ENCODE measurements at regions not wholly inside any gene's neighbourhood (a gene's known extent, or its start where the extent isn't known, plus 50 kb on each side); places are given as distances from the start of the nearest gene placed in this dataset.
"Not testable (repeated sequence)": the region's sequence is repeated elsewhere in the genome, so short reads cannot be mapped to it uniquely, and the experiment has no call there.

DNA sequence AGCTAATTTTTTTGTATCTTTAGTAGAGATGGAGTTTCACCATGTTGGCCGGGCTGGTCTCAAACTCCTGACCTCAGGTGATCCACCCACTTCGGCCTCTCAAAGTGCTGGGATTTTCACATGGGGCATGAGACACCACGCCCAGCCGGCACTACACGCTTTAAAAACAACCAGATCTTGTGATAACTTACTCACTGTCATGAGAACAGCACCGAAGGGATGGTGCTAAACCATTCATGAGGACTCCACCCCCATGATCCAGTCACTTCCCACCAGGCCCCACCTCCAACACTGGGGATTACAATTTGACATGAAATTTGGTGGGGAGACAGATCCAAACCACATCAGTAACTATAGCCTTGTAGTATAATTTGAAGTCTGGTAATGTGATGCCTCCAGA is 67.4 kb upstream of the ZNF169 start:
- not testable (repeated sequence) for DNase-seq

DNA sequence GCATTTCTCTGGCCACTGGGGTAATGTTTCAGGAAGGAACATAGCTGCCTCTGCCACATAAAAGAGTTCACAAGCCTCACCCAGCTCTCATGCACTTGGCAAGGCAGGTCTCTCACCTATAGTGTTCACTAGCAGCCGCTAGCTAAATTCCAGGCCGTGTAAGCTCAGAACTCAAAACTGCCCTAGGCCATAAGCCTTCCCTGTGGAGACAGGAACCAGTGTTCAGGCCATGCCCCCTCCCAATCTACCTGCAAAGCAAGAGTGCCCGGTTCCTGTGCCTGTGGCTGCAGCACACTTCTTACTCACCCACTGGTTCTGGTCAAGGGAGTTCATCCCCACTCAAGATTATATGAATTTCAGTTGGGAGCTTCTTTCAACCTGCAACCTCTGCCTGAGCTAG is 60.7 kb upstream of the ZNF169 start:
- no peak for DNase-seq

DNA sequence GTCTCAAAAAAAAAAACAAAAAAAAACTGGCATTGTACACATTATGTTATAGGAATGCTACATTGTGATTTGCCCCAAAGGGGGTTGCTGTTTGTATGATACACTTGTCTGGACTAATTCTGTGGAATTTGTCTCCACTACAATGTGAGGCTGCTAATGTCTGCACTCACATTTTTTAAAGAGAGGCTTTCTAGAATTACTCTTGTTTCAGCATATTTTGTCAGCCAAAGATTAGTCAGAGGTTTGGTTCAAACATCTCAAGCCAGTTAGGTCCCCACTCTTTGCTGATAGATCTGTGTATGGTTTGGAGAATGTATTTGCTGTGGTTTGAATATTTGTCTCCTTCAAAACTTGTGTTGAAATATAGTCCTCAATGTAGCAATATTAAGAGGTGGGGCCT is 59.3 kb upstream of the ZNF169 start:
- no peak for DNase-seq

DNA sequence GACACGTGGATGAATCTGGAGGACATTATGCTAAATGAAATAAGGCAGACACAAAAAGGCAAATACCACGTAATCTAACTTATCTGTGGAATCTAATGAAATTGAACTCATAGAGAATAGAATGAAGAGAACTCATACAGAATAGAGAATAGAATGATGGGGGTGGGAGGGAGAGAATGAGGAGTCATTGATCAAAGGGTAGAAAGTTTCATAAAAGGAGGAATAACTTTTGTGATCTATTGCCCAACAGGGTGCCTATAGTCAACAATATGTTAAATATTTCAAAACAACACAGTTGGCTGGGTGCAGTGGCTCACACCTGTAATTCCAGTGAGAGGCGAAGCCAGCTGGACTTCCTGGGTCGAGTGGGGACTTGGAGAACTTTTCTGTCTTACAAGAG is 54.9 kb upstream of the ZNF169 start:
- DNase-seq: no peak

DNA sequence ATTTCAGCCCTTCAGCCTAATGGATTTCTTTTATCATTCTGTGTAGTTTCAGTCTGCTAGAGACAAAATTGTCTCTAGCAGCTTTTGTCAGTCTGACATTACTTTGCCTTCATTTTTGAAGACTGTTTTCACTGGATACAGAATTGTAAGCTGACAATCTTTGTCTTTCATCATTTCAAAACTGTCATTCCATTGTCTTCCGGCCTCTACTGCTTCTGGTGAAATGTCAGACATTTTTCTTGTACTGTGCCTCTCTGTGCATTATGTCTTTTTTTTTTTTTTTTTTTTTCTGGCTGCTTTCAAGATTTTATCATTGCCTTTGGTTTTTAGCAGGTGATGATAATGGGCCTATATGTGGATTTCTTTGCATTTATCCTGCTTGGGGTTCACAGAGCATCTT is 51.3 kb upstream of the ZNF169 start:
- DNase-seq: no peak

Data from NCI-H187 treated with DMSO at 0.1 percent for 48 hours (cell line).